LNCaP clone FGC (cell line): ENCODE measurements at regions not wholly inside any gene's neighbourhood (a gene's known extent, or its start where the extent isn't known, plus 50 kb on each side); places are given as distances from the start of the nearest gene placed in this dataset.
"Not testable (repeated sequence)": the region's sequence is repeated elsewhere in the genome, so short reads cannot be mapped to it uniquely, and the experiment has no call there.

ENCODE experiments used
- DNase-seq: peaks from one replicate; pipeline ENCODE4 v3.0.0-alpha.2; 2011; ENCODE audit warnings: low read depth
- H3K4me3 ChIP-seq: 2 replicates; pipeline ENCODE4 v1.5.1; 2011; ENCODE audit warnings: mild to moderate bottlenecking, low read depth, low read length, control low read depth
- CTCF ChIP-seq: IDR thresholded peaks from 2 replicates; pipeline ENCODE4 v1.5.1; 2012; ENCODE audit warnings: mild to moderate bottlenecking; ENCODE audit not compliant: control insufficient read depth, insufficient read depth; ENCODE audit errors: extremely low read depth

DNA sequence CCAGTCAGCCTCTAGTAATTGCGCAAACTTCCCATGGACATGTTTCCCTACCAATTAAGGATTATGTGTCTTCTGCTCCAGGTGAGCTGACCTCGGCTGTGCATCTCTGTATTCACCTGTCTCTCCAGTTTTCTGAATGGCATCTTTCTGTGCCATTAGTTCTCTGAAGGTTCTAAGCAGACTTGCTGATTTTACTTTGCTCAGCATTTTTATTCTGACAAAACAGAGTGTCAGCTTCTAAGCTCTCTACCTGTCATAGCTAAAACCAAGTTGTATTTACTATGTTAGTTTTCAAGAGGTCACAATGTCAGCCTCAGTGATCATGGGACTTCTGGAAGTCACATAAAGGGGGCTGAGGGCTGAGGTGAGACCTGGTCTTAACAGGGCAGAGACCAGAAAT is 116.0 kb upstream of the HSFY2 start:
- no peak overlapping the region for H3K4me3 ChIP-seq
- no peak for TF ChIP-seq CTCF
- no peak for DNase-seq

DNA sequence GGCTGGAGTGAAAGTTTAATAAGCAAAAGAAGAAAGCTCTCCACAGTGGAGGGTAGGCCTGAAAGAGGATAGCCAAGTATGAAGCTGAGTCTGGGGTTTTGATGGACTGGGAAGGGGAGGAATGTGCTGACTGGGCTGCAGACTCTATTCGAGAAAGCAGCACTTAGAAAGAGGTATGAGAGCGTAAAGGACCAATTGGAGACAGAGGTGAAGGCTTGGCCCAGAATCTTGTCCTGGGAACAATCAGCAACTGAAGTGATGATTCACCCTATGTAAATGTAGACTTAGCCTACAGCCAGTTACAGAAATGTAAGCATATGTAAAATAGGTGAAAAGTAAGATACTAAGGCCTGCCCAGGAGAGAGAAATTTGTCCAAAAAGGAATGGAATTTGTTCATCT is 111.2 kb upstream of the HSFY2 start:
- H3K4me3 ChIP-seq = no peak overlapping the region
- TF ChIP-seq CTCF = no peak
- DNase-seq = no peak

- not testable (repeated sequence) for DNase-seq, H3K4me3 ChIP-seq
These were observed 95.6 kb upstream of the HSFY2 start for GRCh38 chrY:18869145-18869544.

GRCh38 chrY:18866887-18867551 is 93.5 kb upstream of the HSFY2 start:
- not testable (repeated sequence) for DNase-seq, H3K4me3 ChIP-seq

- DNase-seq = not testable (repeated sequence)
These were observed 87.3 kb upstream of the HSFY2 start for GRCh38 chrY:18860856-18861255.

DNA sequence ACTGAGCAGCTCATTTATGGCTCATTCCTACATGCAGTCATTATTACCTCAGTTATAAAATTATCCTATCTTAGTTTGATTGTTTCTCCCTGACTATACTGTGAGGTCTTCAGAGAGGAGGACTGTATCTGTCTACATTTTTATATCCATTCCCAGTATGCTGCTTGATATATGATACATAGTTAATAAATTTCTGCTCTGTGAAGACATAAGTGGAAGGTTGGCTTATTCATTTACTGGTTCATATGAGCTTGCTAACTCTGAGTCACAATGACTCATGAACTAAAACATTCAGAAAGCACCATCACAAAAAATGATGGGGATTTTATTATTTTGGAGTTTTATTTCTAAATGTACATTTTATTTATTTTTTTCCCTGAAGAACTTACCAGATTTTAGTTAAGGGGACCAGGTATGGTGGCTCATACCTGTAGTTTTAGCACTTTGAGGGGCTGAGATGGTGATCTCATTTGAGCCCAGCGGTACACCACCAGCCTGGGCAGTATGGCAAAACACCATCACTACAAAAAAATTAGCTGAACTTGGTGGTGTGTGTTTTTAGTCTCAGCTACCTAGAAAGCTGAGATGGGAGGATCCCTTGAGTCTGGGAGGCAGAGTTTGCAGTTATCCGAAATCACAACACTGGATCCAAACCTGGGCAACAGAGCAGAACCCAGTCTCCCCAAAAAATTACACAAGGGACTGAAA is 85.1 kb upstream of the HSFY2 start:
- DNase-seq, H3K4me3 ChIP-seq: not testable (repeated sequence)

More at GRCh38 chrY:18860856-18861255, 87.3 kb upstream of the HSFY2 start:
- H3K4me3 ChIP-seq = not testable (repeated sequence)

- H3K4me3 ChIP-seq, DNase-seq: not testable (repeated sequence)
These were observed 81.6 kb upstream of the HSFY2 start for GRCh38 chrY:18855184-18855583.

DNA sequence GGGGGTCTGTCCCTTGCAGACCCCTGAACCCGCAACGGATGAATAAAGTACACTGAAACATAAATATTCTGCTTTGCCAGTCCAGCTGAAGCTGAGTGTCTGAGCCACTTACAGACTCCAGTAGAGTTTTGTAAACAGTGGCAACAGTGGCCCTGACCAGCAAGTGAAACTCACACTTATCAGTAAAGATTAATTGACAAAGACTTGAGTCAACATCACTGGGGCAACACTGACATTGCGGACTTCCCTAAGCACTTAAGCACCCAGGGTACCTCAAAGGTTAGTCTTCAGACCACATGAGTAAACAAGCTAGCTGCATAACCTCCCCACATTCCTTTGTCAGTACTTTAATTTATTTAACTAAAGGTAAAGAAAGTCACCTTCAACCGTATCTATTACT is 79.8 kb upstream of the HSFY2 start:
- not testable (repeated sequence) for DNase-seq, H3K4me3 ChIP-seq

- H3K4me3 ChIP-seq, DNase-seq: not testable (repeated sequence)
These were observed 63.1 kb upstream of the HSFY2 start for GRCh38 chrY:18836643-18837042.
